Pancreas (tissue), 10 donors: ENCODE measurements at regions not wholly inside any gene's neighbourhood (a gene's known extent, or its start where the extent isn't known, plus 50 kb on each side); places are given as distances from the start of the nearest gene placed in this dataset.
"Not testable (repeated sequence)": the region's sequence is repeated elsewhere in the genome, so short reads cannot be mapped to it uniquely, and the experiment has no call there.

Source experiments
- ATAC-seq, 4 donors: fragments of 200-7000 bp; cut with Tn5 transposase; one replicate each; pipeline versions ENCODE4 v1.8.0 to v1.9.1; 2020; ENCODE audit warnings: mild to moderate bottlenecking in 4 of 4, moderate library complexity in 4 of 4
- DNase-seq, 6 donors: peaks; one replicate each; pipeline ENCODE4 v3.0.0-alpha.2; 2020
- FAIRE-seq: peaks from 2 replicates; lab custom pipeline; 2012; peaks lifted over from hg19 to GRCh38; lab: Jason Lieb, UNC
- H3K27ac ChIP-seq, 4 donors: fragments of 200-600 bp; sonication (generic); 1 replicate in 3 of 4; 2 replicates in 1 of 4; pipeline versions ENCODE4 v1.5.0 to v1.8.0; 2020
- H3K27me3 ChIP-seq, 4 donors: fragments of 200-600 bp; one replicate each; pipeline ENCODE4 v1.8.0; 2021
- H3K36me3 ChIP-seq, 3 donors: fragments of 200-600 bp; sonication (generic) in 1 of 3; one replicate each; pipeline versions ENCODE4 v1.5.0 to v1.8.0; 2020 to 2021
- H3K4me1 ChIP-seq, 3 donors: fragments of 200-600 bp; one replicate each; pipeline ENCODE4 v1.8.0; 2021
- H3K4me3 ChIP-seq, 4 donors: fragments of 200-600 bp; sonication (generic) in 2 of 4; one replicate each; pipeline versions ENCODE4 v1.5.0 to v1.8.0; 2020 to 2021
- H3K9me3 ChIP-seq, 4 donors: fragments of 200-600 bp; one replicate each; pipeline ENCODE4 v1.8.0; 2021
- WGBS, 2 donors: extraction: QIAGEN DNeasy Blood & Tissue Kit; methylation state at CpG; one replicate each; pipeline ENCODE4 v1.1.7; 2013; 5-methylcytosine and 5-hydroxymethylcytosine counted together
- intact Hi-C, 3 donors: fragments of 100-400 bp; cut with DNase I; formaldehyde crosslinking; loops; one replicate each; pipeline versions ENCODE4 v1.11.1 to v1.14.2; 2022
- TF ChIP-seq, protein P1 (sequence below), 4 donors: fragments of 200-600 bp; sonication (generic) in 3 of 4; IDR thresholded peaks; one replicate each; pipeline versions ENCODE4 v1.5.0 to v1.8.0; 2021; ENCODE audit warnings: antibody characterized with exemption in 4 of 4
- donor health status: healthy with polysubstance abuse.
- donor health status: DM: no; HTN: no; CAD: no; lungs with moderate emphysema.
- donor health status: DM: no; HTN: no; CAD: no.
- donor health status: control.
- donor health status: control.
- donor health status: Bipolar disorder and iron deficiency.
- donor health status: DM: yes; HTN: yes; CAD: no.
- donor health status: DM: no; HTN: no; CAD: no.
- donor health status: DM: no; HTN: no; CAD: no.
- donor health status: DM: yes; HTN: yes; CAD: no.

DNA sequence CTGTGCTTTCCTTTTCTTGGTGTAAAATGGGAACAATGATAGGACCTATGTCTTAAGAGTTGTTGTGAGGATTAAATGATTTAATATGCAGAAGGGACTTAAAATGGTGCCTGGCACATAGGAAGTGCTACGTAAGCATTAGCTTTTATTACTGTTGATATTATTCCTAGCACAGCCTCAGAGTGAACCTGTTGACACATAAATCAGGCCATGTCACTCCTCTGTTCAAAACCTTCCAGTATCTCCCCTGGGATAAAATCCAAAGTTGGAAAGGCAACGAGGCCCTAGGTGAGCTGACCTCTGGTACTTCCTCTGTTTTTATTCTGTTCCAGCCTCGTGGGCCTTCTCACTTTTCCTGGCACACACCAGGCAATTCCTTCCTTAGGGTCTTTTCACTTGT, 108.8 kb upstream of the CADM1 start:
- peaks cover 0 to 2% (median 0%) of the 10 kb centered on the region in 4 donors for H3K27me3 ChIP-seq
- no peaks in the 10 kb centered on the region for H3K9me3 ChIP-seq
- intact Hi-C loops, result no loop called here
- no peak overlapping the region for H3K4me3 ChIP-seq
- no peak overlapping the region for H3K27ac ChIP-seq
- no peaks in the 10 kb centered on the region for H3K36me3 ChIP-seq
- TF ChIP-seq, protein P1, sequence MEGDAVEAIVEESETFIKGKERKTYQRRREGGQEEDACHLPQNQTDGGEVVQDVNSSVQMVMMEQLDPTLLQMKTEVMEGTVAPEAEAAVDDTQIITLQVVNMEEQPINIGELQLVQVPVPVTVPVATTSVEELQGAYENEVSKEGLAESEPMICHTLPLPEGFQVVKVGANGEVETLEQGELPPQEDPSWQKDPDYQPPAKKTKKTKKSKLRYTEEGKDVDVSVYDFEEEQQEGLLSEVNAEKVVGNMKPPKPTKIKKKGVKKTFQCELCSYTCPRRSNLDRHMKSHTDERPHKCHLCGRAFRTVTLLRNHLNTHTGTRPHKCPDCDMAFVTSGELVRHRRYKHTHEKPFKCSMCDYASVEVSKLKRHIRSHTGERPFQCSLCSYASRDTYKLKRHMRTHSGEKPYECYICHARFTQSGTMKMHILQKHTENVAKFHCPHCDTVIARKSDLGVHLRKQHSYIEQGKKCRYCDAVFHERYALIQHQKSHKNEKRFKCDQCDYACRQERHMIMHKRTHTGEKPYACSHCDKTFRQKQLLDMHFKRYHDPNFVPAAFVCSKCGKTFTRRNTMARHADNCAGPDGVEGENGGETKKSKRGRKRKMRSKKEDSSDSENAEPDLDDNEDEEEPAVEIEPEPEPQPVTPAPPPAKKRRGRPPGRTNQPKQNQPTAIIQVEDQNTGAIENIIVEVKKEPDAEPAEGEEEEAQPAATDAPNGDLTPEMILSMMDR (IDR thresholded peaks at IDR 0.05), result no peak
- no peak for DNase-seq
- H3K4me1 ChIP-seq, result no peaks in the 10 kb centered on the region
- ATAC-seq, result no peak
- no peak for FAIRE-seq
- WGBS, 2 donors, result 38 to 58% methylated on average over 3 of the region's 3 CpGs

DNA sequence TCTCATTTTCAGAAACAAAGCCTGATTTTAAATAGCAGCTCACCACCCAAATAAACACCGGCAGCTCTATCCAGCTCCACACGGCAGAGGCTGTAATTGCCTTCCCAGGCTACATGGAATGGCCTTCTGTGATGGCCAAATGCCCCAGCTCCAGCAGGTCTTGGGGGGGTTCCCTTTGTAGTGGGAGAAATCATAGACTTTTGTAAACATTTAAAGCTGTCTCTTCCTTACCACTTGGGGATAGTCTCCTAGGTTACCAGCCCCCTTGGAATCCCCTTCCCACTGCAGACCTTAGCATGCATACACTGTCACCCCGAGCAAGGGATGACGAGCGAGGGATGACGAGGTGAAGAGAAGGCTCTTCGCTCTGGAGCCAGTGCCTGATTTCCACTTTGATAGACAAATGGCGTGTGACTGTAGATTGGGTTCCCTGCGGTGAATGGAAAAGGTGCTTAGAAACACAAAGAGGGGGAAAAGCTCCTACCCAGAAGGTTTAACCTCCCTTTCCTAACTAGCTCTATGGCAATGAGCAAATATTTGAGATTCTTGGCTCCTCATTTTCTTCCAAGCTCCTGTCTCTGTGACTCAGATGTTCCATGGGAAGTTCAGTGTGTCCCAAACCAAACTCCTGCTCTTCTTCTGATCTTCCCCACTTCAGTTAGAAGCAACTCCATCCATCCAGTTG, 108.0 kb upstream of the CADM1 start:
- intact Hi-C loops, result no loop called here
- H3K9me3 ChIP-seq, result no peaks in the 10 kb centered on the region
- FAIRE-seq (no peak), DNase-seq (no peak), ATAC-seq (no peak)
- H3K27me3 ChIP-seq, result peaks cover 0 to 2% (median 0%) of the 10 kb centered on the region in 4 donors
- TF ChIP-seq, protein P1 (IDR thresholded peaks at IDR 0.05), result no peak
- H3K4me1 ChIP-seq, result no peaks in the 10 kb centered on the region
- 80 to 85% methylated on average over 9 of the region's 9 CpGs for WGBS, 2 donors
- H3K4me3 ChIP-seq, result no peak overlapping the region
- H3K36me3 ChIP-seq, result no peaks in the 10 kb centered on the region
- no peak overlapping the region for H3K27ac ChIP-seq

DNA sequence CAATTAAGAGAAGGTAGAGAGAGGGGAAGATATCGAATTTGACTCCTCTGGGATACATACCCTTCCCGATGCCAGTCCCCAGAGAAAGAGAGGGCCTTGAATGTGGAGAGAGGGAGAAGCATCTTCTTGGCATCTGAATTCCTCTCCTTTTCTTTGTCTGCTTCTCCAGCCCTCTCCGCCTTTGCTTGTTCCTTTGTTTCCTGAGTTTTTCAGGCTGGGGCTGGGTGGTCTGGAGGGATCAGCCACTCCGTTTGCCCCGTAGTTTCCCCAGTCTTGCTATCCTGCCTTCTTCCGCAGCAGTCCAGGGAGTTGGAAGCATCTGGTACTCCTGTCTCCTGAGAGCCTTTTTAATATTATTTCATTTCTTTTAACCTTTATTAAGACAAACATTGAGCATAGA, 107.1 kb upstream of the CADM1 start:
- DNase-seq, result no peak
- intact Hi-C loops, result no loop called here

DNA sequence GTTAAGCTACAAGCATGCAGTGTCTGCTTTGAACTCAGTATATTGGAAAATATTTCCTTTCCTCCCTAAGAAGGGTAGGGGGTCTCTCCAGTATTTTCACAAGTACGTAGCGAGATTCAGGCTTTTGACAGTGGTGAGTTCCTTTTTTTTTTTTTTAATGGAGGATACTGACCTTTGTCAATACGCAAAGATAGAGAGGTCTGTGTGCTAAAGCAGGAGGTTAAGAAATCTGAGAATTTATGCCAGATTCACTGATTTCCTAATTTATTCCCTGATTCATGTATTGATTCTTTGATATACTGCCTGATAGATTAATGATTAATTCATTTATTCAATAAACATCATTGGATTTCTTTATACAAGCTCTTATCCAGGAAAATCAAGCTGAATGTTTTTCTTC, 106.7 kb upstream of the CADM1 start:
- H3K27ac ChIP-seq, result no peak overlapping the region

More for the DNA sequence above, 107.1 kb upstream of the CADM1 start:
- no peak for FAIRE-seq
- no peak for ATAC-seq
- Histone ChIP-seq H3K27me3 (peaks cover 0 to 2% (median 0%) of the 10 kb centered on the region in 4 donors), H3K9me3 (no peaks in the 10 kb centered on the region), H3K36me3 (no peaks in the 10 kb centered on the region), H3K4me1 (no peaks in the 10 kb centered on the region), H3K27ac (no peak overlapping the region), H3K4me3 (no peak overlapping the region)
- TF ChIP-seq, protein P1 (IDR thresholded peaks at IDR 0.05), result no peak
- WGBS, 2 donors, result 60 to 61% methylated on average over 6 of the region's 6 CpGs

DNA sequence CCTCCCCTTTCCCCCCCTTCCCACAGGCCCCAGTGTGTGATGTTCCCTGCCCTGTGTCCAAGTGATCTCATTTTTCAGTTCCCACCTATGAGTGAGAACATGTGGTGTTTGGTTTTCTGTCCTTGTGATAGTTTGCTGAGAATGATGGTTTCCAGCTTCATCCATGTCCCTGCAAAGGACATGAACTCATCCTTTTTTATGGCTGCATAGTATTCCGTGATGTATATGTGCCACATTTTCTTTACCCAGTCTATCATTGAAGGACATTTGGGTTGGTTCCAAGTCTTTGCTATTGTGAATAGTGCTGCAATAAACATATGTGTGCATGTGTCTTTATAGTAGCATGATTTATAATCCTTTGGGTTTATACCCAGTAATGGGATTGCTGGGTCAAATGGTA, 106.0 kb upstream of the CADM1 start:
- DNase-seq, H3K9me3 ChIP-seq, FAIRE-seq, intact Hi-C loops, H3K4me1 ChIP-seq, ATAC-seq, H3K27me3 ChIP-seq, H3K4me3 ChIP-seq, H3K36me3 ChIP-seq, H3K27ac ChIP-seq: not testable (repeated sequence)
- WGBS, 2 donors, result 79% methylated on average over 1 of the region's 1 CpG

More for the DNA sequence above, 106.7 kb upstream of the CADM1 start:
- H3K9me3 ChIP-seq, result no peaks in the 10 kb centered on the region
- H3K4me3 ChIP-seq, result no peak overlapping the region
- no peak for FAIRE-seq
- no peaks in the 10 kb centered on the region for H3K36me3 ChIP-seq
- H3K4me1 ChIP-seq, result no peaks in the 10 kb centered on the region
- no peak for DNase-seq
- peaks cover 0 to 2% (median 0%) of the 10 kb centered on the region in 4 donors for H3K27me3 ChIP-seq
- intact Hi-C loops, result no loop called here
- no peak for ATAC-seq
- TF ChIP-seq, protein P1 (IDR thresholded peaks at IDR 0.05), result no peak
- 61 to 69% methylated on average over 3 of the region's 3 CpGs for WGBS, 2 donors
